H1 (cell line): ENCODE measurements at regions not wholly inside any gene's neighbourhood (a gene's known extent, or its start where the extent isn't known, plus 50 kb on each side); places are given as distances from the start of the nearest gene placed in this dataset.

Experiments
- BRCA1 ChIP-seq: IDR thresholded peaks from 2 replicates; pipeline ENCODE4 v1.6.1; 2012; ENCODE audit warnings: low read depth, low read length, improper control_type of control experiment
- CHD1 ChIP-seq: IDR thresholded peaks from 2 replicates; pipeline ENCODE4 v1.6.1; 2012; ENCODE audit warnings: low read depth, low read length, improper control_type of control experiment
- CTCF ChIP-seq, 3 experiments: IDR thresholded peaks; 1 replicate in 2 of 3; 2 replicates in 1 of 3; pipeline versions ENCODE4 v1.5.1 to v1.6.1; 2011; ENCODE audit warnings: low read length in 3 of 3, mild to moderate bottlenecking in 3 of 3, inconsistent platforms in 2 of 3, low read depth in 1 of 3, moderate library complexity in 1 of 3; ENCODE audit not compliant: insufficient read depth in 1 of 3; ENCODE audit errors: control extremely low read depth in 1 of 3
- EGR1 ChIP-seq: IDR thresholded peaks from 2 replicates; pipeline ENCODE4 v1.6.1; 2011; ENCODE audit warnings: low read depth, low read length, borderline replicate concordance
- YY1 ChIP-seq: IDR thresholded peaks from 2 replicates; pipeline ENCODE4 v1.6.1; 2011; ENCODE audit warnings: low read depth, mild to moderate bottlenecking, low read length

GRCh38 chr4:57736781-57737180 lies 626.6 kb upstream of the IGFBP7 start:
- TF ChIP-seq CHD1: no peak
- TF ChIP-seq BRCA1: no peak
- TF ChIP-seq CTCF (IDR thresholded peaks at IDR 0.05; ENCODE audit: control extremely low read depth in 1 of 3, insufficient read depth in 1 of 3, low read depth in 1 of 3, low read length in 3 of 3): no peak
- TF ChIP-seq YY1: no peak
- TF ChIP-seq EGR1: no peak
